Left ventricle myocardium inferior (tissue), 1 donor: ENCODE measurements at regions not wholly inside any gene's neighbourhood (a gene's known extent, or its start where the extent isn't known, plus 50 kb on each side); places are given as distances from the start of the nearest gene placed in this dataset.

Source experiments
- DNase-seq: peaks from one replicate; pipeline ENCODE4 v3.0.0-alpha.2; 2020
- H3K27ac ChIP-seq: fragments of 200-600 bp; replicated peaks from 2 replicates; pipeline ENCODE4 v1.8.0; 2021
- H3K27me3 ChIP-seq: fragments of 200-600 bp; 2 replicates; pipeline ENCODE4 v1.8.0; 2021; ENCODE audit warnings: low read depth
- H3K36me3 ChIP-seq: fragments of 200-600 bp; 2 replicates; pipeline ENCODE4 v1.8.0; 2021
- H3K4me1 ChIP-seq: fragments of 200-600 bp; 2 replicates; pipeline ENCODE4 v1.8.0; 2021
- H3K4me3 ChIP-seq: fragments of 200-600 bp; 2 replicates; pipeline ENCODE4 v1.8.0; 2021; ENCODE audit warnings: mild to moderate bottlenecking, moderate library complexity
- H3K9me3 ChIP-seq: fragments of 200-600 bp; replicated peaks from 2 replicates; pipeline ENCODE4 v1.8.0; 2021
- CTCF ChIP-seq: fragments of 200-600 bp; IDR thresholded peaks from 2 replicates; pipeline ENCODE4 v1.8.0; 2021; ENCODE audit warnings: antibody characterized with exemption, mild to moderate bottlenecking, borderline replicate concordance
- intact Hi-C: fragments of 100-400 bp; cut with micrococcal nuclease; formaldehyde crosslinking; loops from one replicate; pipeline ENCODE4 v1.11.0; 2022
- donor health status: DM: no; HTN: yes; CAD: no; lungs with severe emphysema.

- Histone ChIP-seq H3K4me1 (no peaks in the 10 kb centered on the region), H3K4me3 (no peak overlapping the region), H3K27me3 (no peaks in the 10 kb centered on the region), H3K27ac (no peak overlapping the region), H3K9me3 (no peaks in the 10 kb centered on the region), H3K36me3 (no peaks in the 10 kb centered on the region)
- TF ChIP-seq CTCF, result no peak
- intact Hi-C loops, result no loop called here
- no peak for DNase-seq
These were observed 67.4 kb upstream of the PPP1R3C start for GRCh38 chr10:91700273-91700672.

GRCh38 chr10:91698258-91698657 lies 65.4 kb upstream of the PPP1R3C start:
- DNase-seq, result no peak

GRCh38 chr10:91694170-91694794 lies 61.4 kb upstream of the PPP1R3C start:
- intact Hi-C loops, result no loop called here
- Histone ChIP-seq H3K27me3 (no peaks in the 10 kb centered on the region), H3K36me3 (no peaks in the 10 kb centered on the region), H3K27ac (no peak overlapping the region), H3K9me3 (no peaks in the 10 kb centered on the region), H3K4me1 (no peaks in the 10 kb centered on the region), H3K4me3 (no peak overlapping the region)
- TF ChIP-seq CTCF, result peak; percentile 67
- DNase-seq, result no peak

More at GRCh38 chr10:91698258-91698657, 65.4 kb upstream of the PPP1R3C start:
- Histone ChIP-seq H3K27me3 (no peaks in the 10 kb centered on the region), H3K27ac (no peak overlapping the region), H3K9me3 (no peaks in the 10 kb centered on the region), H3K4me3 (no peak overlapping the region), H3K36me3 (no peaks in the 10 kb centered on the region), H3K4me1 (no peaks in the 10 kb centered on the region)
- no peak for TF ChIP-seq CTCF
- intact Hi-C loops, result no loop called here

GRCh38 chr10:91691981-91692380 lies 59.1 kb upstream of the PPP1R3C start:
- Histone ChIP-seq H3K27me3 (no peaks in the 10 kb centered on the region), H3K27ac (no peak overlapping the region), H3K4me1 (no peaks in the 10 kb centered on the region), H3K36me3 (no peaks in the 10 kb centered on the region), H3K9me3 (no peaks in the 10 kb centered on the region), H3K4me3 (no peak overlapping the region)
- intact Hi-C loops, result no loop called here
- no peak for TF ChIP-seq CTCF
- DNase-seq, result no peak

- DNase-seq, result no peak
- no peaks in the 10 kb centered on the region for H3K27me3 ChIP-seq
- no peaks in the 10 kb centered on the region for H3K4me1 ChIP-seq
- H3K27ac ChIP-seq, result no peak overlapping the region
- no peaks in the 10 kb centered on the region for H3K9me3 ChIP-seq
- TF ChIP-seq CTCF, result no peak
- no peaks in the 10 kb centered on the region for H3K36me3 ChIP-seq
- H3K4me3 ChIP-seq, result no peak overlapping the region
- intact Hi-C loops, result no loop called here
These were observed 58.3 kb upstream of the PPP1R3C start for GRCh38 chr10:91690996-91691676.
